ENCODE measurements at regions not wholly inside any gene's neighbourhood (a gene's known extent, or its start where the extent isn't known, plus 50 kb on each side); places are given as distances from the start of the nearest gene placed in this dataset.

DNA sequence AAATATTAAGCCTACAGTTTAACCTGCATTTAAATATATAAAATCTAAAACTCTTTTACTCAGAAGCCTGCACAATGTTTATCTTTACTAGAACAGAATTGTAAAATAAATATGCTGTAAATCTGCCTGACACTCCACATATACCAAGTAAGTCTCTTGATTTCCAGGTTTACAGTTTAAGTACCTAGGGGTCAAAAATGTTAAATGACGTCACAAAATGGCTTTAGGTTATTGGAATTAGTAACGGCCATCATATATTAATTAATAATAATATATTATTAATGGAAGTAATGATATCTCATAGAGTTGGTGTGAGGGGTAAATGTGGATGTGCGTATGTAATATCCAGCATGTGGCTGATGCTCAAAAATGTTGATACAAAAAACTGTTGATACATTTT is 114.8 kb upstream of the ANO5 start:
- CTCF ChIA-PET: no interaction called here
- ATAC-seq: no peak
- Histone ChIP-seq H3K27ac (ENCODE audit: low read depth, low read length) (no peak overlapping the region), H3K36me3 (ENCODE audit: control insufficient read depth in 2 of 3, insufficient read depth in 3 of 3, low read length in 3 of 3) (no peaks in the 10 kb centered on the region), H3K27me3 (ENCODE audit: control insufficient read depth in 2 of 2, insufficient read depth in 2 of 2, low read length in 2 of 2) (no peaks in the 10 kb centered on the region), H3K4me3 (ENCODE audit: low read length) (no peak overlapping the region), H3K9me3 (ENCODE audit: control insufficient read depth in 2 of 3, low read length in 3 of 3) (no peaks in the 10 kb centered on the region), H3K4me1 (ENCODE audit: control insufficient read depth in 2 of 2, insufficient read depth in 2 of 2, low read length in 2 of 2) (no peaks in the 10 kb centered on the region)
- Mint-ChIP-seq H3K27me3 (no peaks in the 10 kb centered on the region), H3K4me3 (no peak overlapping the region), H3K27ac (no peak overlapping the region), H3K9me3 (peaks cover 0 to 38% (median 4%) of the 10 kb centered on the region in 11 donors), H3K36me3 (no peaks in the 10 kb centered on the region), H3K4me1 (no peaks in the 10 kb centered on the region)
- POLR2A ChIA-PET: no interaction called here
- intact Hi-C loops (cut with micrococcal nuclease): loop anchor here in 1 of 2 donors (10.0 kb wide), 1 partner anchor 57 kb away; no protein-coding TSS in a partner anchor
- DNase-seq: no peak

- no peak for ATAC-seq
- no peaks in the 10 kb centered on the region for H3K27me3 Mint-ChIP-seq
- Histone ChIP-seq H3K27ac (ENCODE audit: low read depth, low read length) (no peak overlapping the region), H3K27me3 (ENCODE audit: control insufficient read depth in 2 of 2, insufficient read depth in 2 of 2, low read length in 2 of 2) (no peaks in the 10 kb centered on the region), H3K36me3 (ENCODE audit: control insufficient read depth in 2 of 3, insufficient read depth in 3 of 3, low read length in 3 of 3) (no peaks in the 10 kb centered on the region), H3K9me3 (ENCODE audit: control insufficient read depth in 2 of 3, low read length in 3 of 3) (no peaks in the 10 kb centered on the region), H3K4me3 (ENCODE audit: low read length) (no peak overlapping the region), H3K4me1 (ENCODE audit: control insufficient read depth in 2 of 2, insufficient read depth in 2 of 2, low read length in 2 of 2) (no peaks in the 10 kb centered on the region)
- CTCF ChIA-PET: no interaction called here
- no peak overlapping the region for H3K4me3 Mint-ChIP-seq
- H3K36me3 Mint-ChIP-seq: no peaks in the 10 kb centered on the region
- intact Hi-C loops (cut with micrococcal nuclease): loop anchor here in 1 of 2 donors (10.0 kb wide), 1 partner anchor 55 kb away; no protein-coding TSS in a partner anchor
- H3K9me3 Mint-ChIP-seq: peaks cover 0 to 38% (median 4%) of the 10 kb centered on the region in 11 donors
- POLR2A ChIA-PET: no interaction called here
- no peaks in the 10 kb centered on the region for H3K4me1 Mint-ChIP-seq
- H3K27ac Mint-ChIP-seq: no peak overlapping the region
- no peak for DNase-seq
These were observed 113.6 kb upstream of the ANO5 start for GRCh38 chr11:22079133-22079872.

- no peak overlapping the region for H3K4me3 Mint-ChIP-seq
- H3K27me3 ChIP-seq (ENCODE audit: control insufficient read depth in 2 of 2, insufficient read depth in 2 of 2, low read length in 2 of 2): no peaks in the 10 kb centered on the region
- no peak overlapping the region for H3K27ac ChIP-seq (ENCODE audit: low read depth, low read length)
- H3K27me3 Mint-ChIP-seq: no peaks in the 10 kb centered on the region
- intact Hi-C loops (cut with micrococcal nuclease): no loop called here
- CTCF ChIA-PET: no interaction called here
- H3K4me1 ChIP-seq (ENCODE audit: control insufficient read depth in 2 of 2, insufficient read depth in 2 of 2, low read length in 2 of 2): no peaks in the 10 kb centered on the region
- no peaks in the 10 kb centered on the region for H3K36me3 ChIP-seq (ENCODE audit: control insufficient read depth in 2 of 3, insufficient read depth in 3 of 3, low read length in 3 of 3)
- H3K9me3 Mint-ChIP-seq: peaks cover 0 to 25% (median 3%) of the 10 kb centered on the region in 11 donors
- no peaks in the 10 kb centered on the region for H3K4me1 Mint-ChIP-seq
- POLR2A ChIA-PET: no interaction called here
- H3K27ac Mint-ChIP-seq: no peak overlapping the region
- H3K9me3 ChIP-seq (ENCODE audit: control insufficient read depth in 2 of 3, low read length in 3 of 3): no peaks in the 10 kb centered on the region
- no peak for DNase-seq
- no peak overlapping the region for H3K4me3 ChIP-seq (ENCODE audit: low read length)
- no peak for ATAC-seq
- no peaks in the 10 kb centered on the region for H3K36me3 Mint-ChIP-seq
These were observed 110.7 kb upstream of the ANO5 start for GRCh38 chr11:22082178-22082577.

DNA sequence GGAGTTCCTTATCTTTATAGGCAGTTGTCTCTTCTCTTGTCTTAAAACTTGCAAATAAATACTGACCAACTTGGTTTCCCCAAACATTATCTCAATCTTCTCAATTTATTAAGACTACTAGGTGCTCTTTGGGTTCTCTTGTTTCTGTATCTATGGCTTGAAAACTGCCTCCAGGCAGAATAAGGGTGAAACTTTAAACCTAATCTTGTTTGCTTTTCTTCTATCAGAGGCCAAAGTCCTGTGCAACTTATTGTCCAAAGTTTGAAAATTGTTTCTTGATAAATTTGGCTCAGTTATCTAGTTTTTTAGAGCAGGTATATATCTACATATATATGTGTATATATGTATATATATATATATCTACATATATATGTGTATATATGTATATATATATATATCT is 110.1 kb upstream of the ANO5 start:
- POLR2A ChIA-PET: no interaction called here
- no peaks in the 10 kb centered on the region for H3K9me3 ChIP-seq (ENCODE audit: control insufficient read depth in 2 of 3, low read length in 3 of 3)
- no peaks in the 10 kb centered on the region for H3K27me3 ChIP-seq (ENCODE audit: control insufficient read depth in 2 of 2, insufficient read depth in 2 of 2, low read length in 2 of 2)
- ATAC-seq (no peak), DNase-seq (no peak)
- CTCF ChIA-PET: interaction anchor here (0.7 kb wide), 1 partner anchor 55 kb away, joined by 3 read pairs; no protein-coding TSS in a partner anchor
- no peak overlapping the region for H3K4me3 ChIP-seq (ENCODE audit: low read length)
- H3K27ac ChIP-seq (ENCODE audit: low read depth, low read length): no peak overlapping the region
- no peaks in the 10 kb centered on the region for H3K36me3 ChIP-seq (ENCODE audit: control insufficient read depth in 2 of 3, insufficient read depth in 3 of 3, low read length in 3 of 3)
- peaks cover 0 to 25% (median 3%) of the 10 kb centered on the region in 11 donors for H3K9me3 Mint-ChIP-seq
- no peaks in the 10 kb centered on the region for H3K4me1 ChIP-seq (ENCODE audit: control insufficient read depth in 2 of 2, insufficient read depth in 2 of 2, low read length in 2 of 2)
- H3K27ac Mint-ChIP-seq: no peak overlapping the region
- H3K36me3 Mint-ChIP-seq: no peaks in the 10 kb centered on the region
- H3K4me3 Mint-ChIP-seq: no peak overlapping the region
- intact Hi-C loops (cut with micrococcal nuclease): loop anchor here in 1 of 2 donors (1.0 kb wide), 1 partner anchor 31 kb away; no protein-coding TSS in a partner anchor
- H3K27me3 Mint-ChIP-seq: no peaks in the 10 kb centered on the region
- no peaks in the 10 kb centered on the region for H3K4me1 Mint-ChIP-seq

- H3K9me3 ChIP-seq (ENCODE audit: control insufficient read depth in 2 of 3, low read length in 3 of 3): no peaks in the 10 kb centered on the region
- H3K4me1 Mint-ChIP-seq: no peaks in the 10 kb centered on the region
- no peak for DNase-seq
- H3K27ac Mint-ChIP-seq: no peak overlapping the region
- no peak overlapping the region for H3K4me3 Mint-ChIP-seq
- ATAC-seq: no peak
- H3K9me3 Mint-ChIP-seq: peaks cover 0 to 25% (median 5%) of the 10 kb centered on the region in 11 donors
- ChIA-PET CTCF (no interaction called here), POLR2A (no interaction called here)
- H3K36me3 ChIP-seq (ENCODE audit: control insufficient read depth in 2 of 3, insufficient read depth in 3 of 3, low read length in 3 of 3): no peaks in the 10 kb centered on the region
- intact Hi-C loops (cut with micrococcal nuclease): no loop called here
- no peak overlapping the region for H3K27ac ChIP-seq (ENCODE audit: low read depth, low read length)
- H3K27me3 Mint-ChIP-seq: no peaks in the 10 kb centered on the region
- H3K27me3 ChIP-seq (ENCODE audit: control insufficient read depth in 2 of 2, insufficient read depth in 2 of 2, low read length in 2 of 2): no peaks in the 10 kb centered on the region
- no peaks in the 10 kb centered on the region for H3K4me1 ChIP-seq (ENCODE audit: control insufficient read depth in 2 of 2, insufficient read depth in 2 of 2, low read length in 2 of 2)
- H3K4me3 ChIP-seq (ENCODE audit: low read length): no peak overlapping the region
- no peaks in the 10 kb centered on the region for H3K36me3 Mint-ChIP-seq
These were observed 108.8 kb upstream of the ANO5 start for GRCh38 chr11:22084056-22084455.

DNA sequence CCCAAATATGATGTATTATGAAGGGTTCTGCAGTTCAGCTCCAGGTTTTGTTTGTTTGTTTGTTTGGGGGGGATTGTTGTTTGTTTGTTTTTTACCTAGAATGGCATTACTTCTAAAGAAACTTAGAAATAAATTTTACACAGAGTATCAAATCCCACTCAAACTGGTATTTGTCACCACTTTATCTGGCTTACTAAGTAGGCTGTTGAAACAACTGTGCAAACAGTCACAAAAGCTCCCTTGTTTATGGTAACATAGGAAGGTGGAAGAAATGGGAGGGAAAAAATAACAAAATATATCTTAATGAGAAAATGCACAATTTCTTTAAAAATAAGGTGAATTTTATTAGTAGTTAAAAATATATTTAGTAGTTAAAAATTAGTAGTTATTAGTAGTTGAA is 108.3 kb upstream of the ANO5 start:
- H3K36me3 ChIP-seq (ENCODE audit: control insufficient read depth in 2 of 3, insufficient read depth in 3 of 3, low read length in 3 of 3): no peaks in the 10 kb centered on the region
- H3K4me1 ChIP-seq (ENCODE audit: control insufficient read depth in 2 of 2, insufficient read depth in 2 of 2, low read length in 2 of 2): no peaks in the 10 kb centered on the region
- no peak overlapping the region for H3K27ac Mint-ChIP-seq
- no peak overlapping the region for H3K27ac ChIP-seq (ENCODE audit: low read depth, low read length)
- no peaks in the 10 kb centered on the region for H3K27me3 ChIP-seq (ENCODE audit: control insufficient read depth in 2 of 2, insufficient read depth in 2 of 2, low read length in 2 of 2)
- no peaks in the 10 kb centered on the region for H3K9me3 ChIP-seq (ENCODE audit: control insufficient read depth in 2 of 3, low read length in 3 of 3)
- H3K36me3 Mint-ChIP-seq: no peaks in the 10 kb centered on the region
- H3K27me3 Mint-ChIP-seq: no peaks in the 10 kb centered on the region
- peaks cover 0 to 25% (median 5%) of the 10 kb centered on the region in 11 donors for H3K9me3 Mint-ChIP-seq
- no peak overlapping the region for H3K4me3 ChIP-seq (ENCODE audit: low read length)
- DNase-seq (no peak), ATAC-seq (no peak)
- CTCF ChIA-PET: no interaction called here
- H3K4me1 Mint-ChIP-seq: no peaks in the 10 kb centered on the region
- H3K4me3 Mint-ChIP-seq: no peak overlapping the region
- intact Hi-C loops (cut with micrococcal nuclease): no loop called here
- POLR2A ChIA-PET: no interaction called here

GRCh38 chr11:22089609-22090008 is 103.3 kb upstream of the ANO5 start:
- POLR2A ChIA-PET: no interaction called here
- no peak overlapping the region for H3K4me3 Mint-ChIP-seq
- no peak for ATAC-seq
- peaks cover 0 to 6% (median 4%) of the 10 kb centered on the region in 11 donors for H3K9me3 Mint-ChIP-seq
- DNase-seq: no peak
- H3K36me3 Mint-ChIP-seq: no peaks in the 10 kb centered on the region
- intact Hi-C loops (cut with micrococcal nuclease): no loop called here
- Histone ChIP-seq H3K4me1 (ENCODE audit: control insufficient read depth in 2 of 2, insufficient read depth in 2 of 2, low read length in 2 of 2) (no peaks in the 10 kb centered on the region), H3K4me3 (ENCODE audit: low read length) (no peak overlapping the region), H3K9me3 (ENCODE audit: control insufficient read depth in 2 of 3, low read length in 3 of 3) (no peaks in the 10 kb centered on the region), H3K27ac (ENCODE audit: low read depth, low read length) (no peak overlapping the region), H3K27me3 (ENCODE audit: control insufficient read depth in 2 of 2, insufficient read depth in 2 of 2, low read length in 2 of 2) (no peaks in the 10 kb centered on the region), H3K36me3 (ENCODE audit: control insufficient read depth in 2 of 3, insufficient read depth in 3 of 3, low read length in 3 of 3) (no peaks in the 10 kb centered on the region)
- CTCF ChIA-PET: no interaction called here
- H3K27ac Mint-ChIP-seq: no peak overlapping the region
- H3K4me1 Mint-ChIP-seq: no peaks in the 10 kb centered on the region
- H3K27me3 Mint-ChIP-seq: no peaks in the 10 kb centered on the region
